ENCODE measurements at regions not wholly inside any gene's neighbourhood (a gene's known extent, or its start where the extent isn't known, plus 50 kb on each side); places are given as distances from the start of the nearest gene placed in this dataset.
A peak's percentile ranks its signal among the peaks of the same experiment; 100 is the strongest.
"Not testable (repeated sequence)": the region's sequence is repeated elsewhere in the genome, so short reads cannot be mapped to it uniquely, and the experiment has no call there.

- Histone ChIP-seq H3K9me3 (ENCODE audit: control insufficient read depth, insufficient read depth, low read length) (peaks cover 48% of the 10 kb centered on the region), H4K20me1 (ENCODE audit: control insufficient read depth, insufficient read depth, low read depth, low read length) (no peaks in the 10 kb centered on the region), H3K27ac (ENCODE audit: low read depth, low read length) (no peak overlapping the region), H3K4me3 (ENCODE audit: low read length) (no peak overlapping the region), H3K4me1 (ENCODE audit: control insufficient read depth, low read length) (peaks cover 9% of the 10 kb centered on the region), H3K4me2 (ENCODE audit: low read length) (no peak overlapping the region), H3K27me3 (ENCODE audit: control insufficient read depth, low read length) (no peaks in the 10 kb centered on the region), H3F3A (ENCODE audit: control insufficient read depth, insufficient read depth) (peaks cover 23% of the 10 kb centered on the region), H3K9me2 (replicated peaks; ENCODE audit: control insufficient read depth, low read length) (no peaks in the 10 kb centered on the region), H3K36me3 (ENCODE audit: control insufficient read depth, low read length) (0 out of 2 replicates have a peak, but pooled peaks cover 3% of the 10 kb centered on the region), H3K79me2 (ENCODE audit: control insufficient read depth, low read length) (no peaks in the 10 kb centered on the region)
- no peak for TF ChIP-seq EZH2phosphoT487 (IDR thresholded peaks at IDR 0.05; ENCODE audit: borderline replicate concordance, low read length)
- peak; percentile 14 for TF ChIP-seq CTCF (IDR thresholded peaks at IDR 0.05; ENCODE audit: low read depth, low read length, poor library complexity, severe bottlenecking)
These were observed 1139.4 kb downstream of the TMEM121 start for GRCh38 chr14:106665814-106666213.

- Histone ChIP-seq H3K27ac (ENCODE audit: low read depth, low read length) (no peak overlapping the region), H3K36me3 (ENCODE audit: control insufficient read depth, low read length) (0 out of 2 replicates have a peak, but pooled peaks cover 3% of the 10 kb centered on the region), H3K9me3 (ENCODE audit: control insufficient read depth, insufficient read depth, low read length) (peaks cover 46% of the 10 kb centered on the region), H3F3A (ENCODE audit: control insufficient read depth, insufficient read depth) (peaks cover 23% of the 10 kb centered on the region), H3K4me2 (ENCODE audit: low read length) (no peak overlapping the region), H3K9me2 (replicated peaks; ENCODE audit: control insufficient read depth, low read length) (no peaks in the 10 kb centered on the region), H4K20me1 (ENCODE audit: control insufficient read depth, insufficient read depth, low read depth, low read length) (no peaks in the 10 kb centered on the region), H3K4me1 (ENCODE audit: control insufficient read depth, low read length) (peaks cover 9% of the 10 kb centered on the region), H3K4me3 (ENCODE audit: low read length) (no peak overlapping the region), H3K27me3 (ENCODE audit: control insufficient read depth, low read length) (no peaks in the 10 kb centered on the region), H3K79me2 (ENCODE audit: control insufficient read depth, low read length) (no peaks in the 10 kb centered on the region)
- TF ChIP-seq CTCF (IDR thresholded peaks at IDR 0.05; ENCODE audit: low read depth, low read length, poor library complexity, severe bottlenecking) (no peak), EZH2phosphoT487 (IDR thresholded peaks at IDR 0.05; ENCODE audit: borderline replicate concordance, low read length) (no peak)
These were observed 1140.0 kb downstream of the TMEM121 start for GRCh38 chr14:106666341-106666740.

GRCh38 chr14:106670011-106670410 is 1143.6 kb downstream of the TMEM121 start:
- Histone ChIP-seq H3K27ac (ENCODE audit: low read depth, low read length) (no peak overlapping the region), H3K4me3 (ENCODE audit: low read length) (no peak overlapping the region), H3K36me3 (ENCODE audit: control insufficient read depth, low read length) (no peaks in the 10 kb centered on the region), H4K20me1 (ENCODE audit: control insufficient read depth, insufficient read depth, low read depth, low read length) (no peaks in the 10 kb centered on the region), H3K4me1 (ENCODE audit: control insufficient read depth, low read length) (peaks cover 16% of the 10 kb centered on the region), H3K4me2 (ENCODE audit: low read length) (no peak overlapping the region), H3K79me2 (ENCODE audit: control insufficient read depth, low read length) (no peaks in the 10 kb centered on the region), H3F3A (ENCODE audit: control insufficient read depth, insufficient read depth) (peaks cover 6% of the 10 kb centered on the region), H3K27me3 (ENCODE audit: control insufficient read depth, low read length) (no peaks in the 10 kb centered on the region), H3K9me3 (ENCODE audit: control insufficient read depth, insufficient read depth, low read length) (peaks cover 21% of the 10 kb centered on the region), H3K9me2 (replicated peaks; ENCODE audit: control insufficient read depth, low read length) (no peaks in the 10 kb centered on the region)
- TF ChIP-seq CTCF (IDR thresholded peaks at IDR 0.05; ENCODE audit: low read depth, low read length, poor library complexity, severe bottlenecking) (no peak), EZH2phosphoT487 (IDR thresholded peaks at IDR 0.05; ENCODE audit: borderline replicate concordance, low read length) (no peak)

GRCh38 chr14:106674093-106674492 is 1147.7 kb downstream of the TMEM121 start:
- H3K79me2 ChIP-seq (ENCODE audit: control insufficient read depth, low read length); H3K4me2 ChIP-seq (ENCODE audit: low read length): not testable (repeated sequence)

More at GRCh38 chr14:106674093-106674492, 1147.7 kb downstream of the TMEM121 start:
- H3K4me3 ChIP-seq (ENCODE audit: low read length); H3K9me2 ChIP-seq (replicated peaks; ENCODE audit: control insufficient read depth, low read length); H3K36me3 ChIP-seq (ENCODE audit: control insufficient read depth, low read length); H3K9me3 ChIP-seq (ENCODE audit: control insufficient read depth, insufficient read depth, low read length); H3F3A ChIP-seq (ENCODE audit: control insufficient read depth, insufficient read depth); H4K20me1 ChIP-seq (ENCODE audit: control insufficient read depth, insufficient read depth, low read depth, low read length); H3K27me3 ChIP-seq (ENCODE audit: control insufficient read depth, low read length): not testable (repeated sequence)
- H3K4me1 ChIP-seq (ENCODE audit: control insufficient read depth, low read length): peaks cover 22% of the 10 kb centered on the region
- H3K27ac ChIP-seq (ENCODE audit: low read depth, low read length): peak overlapping the region; percentile 26

Measured in DOHH2 (cell line).